ENCODE measurements at regions not wholly inside any gene's neighbourhood (a gene's known extent, or its start where the extent isn't known, plus 50 kb on each side); places are given as distances from the start of the nearest gene placed in this dataset.

GRCh38 chr12:24089510-24089890, 140.0 kb upstream of the SOX5 start:
- intact Hi-C loops (cut with micrococcal nuclease) = no loop called here
- no peak overlapping the region for H3K4me3 ChIP-seq (replicated peaks in 1 of 3; ENCODE audit: insufficient read depth in 1 of 3, low read depth in 1 of 3, low read length in 3 of 3)

GRCh38 chr12:24088751-24089509, 139.5 kb upstream of the SOX5 start:
- no peak overlapping the region for H3K4me2 ChIP-seq (ENCODE audit: insufficient read depth, low read length)
- intact Hi-C loops (cut with micrococcal nuclease) (no loop called here), dilution Hi-C loops (cut with MboI; ENCODE audit: extremely low pct_ligation_motif_present, low sequenced_read_pairs) (no loop called here)
- no peaks in the 10 kb centered on the region for H3K9me3 ChIP-seq (replicated peaks; ENCODE audit: control insufficient read depth, insufficient read depth, low read length)
- no TSS peak for BruUV-seq (replicated peaks)
- H3K4me1 ChIP-seq (ENCODE audit: control insufficient read depth, extremely low read depth, insufficient read depth, low read length) = no peaks in the 10 kb centered on the region
- TF ChIP-seq JUN (IDR thresholded peaks at IDR 0.05; ENCODE audit: borderline replicate concordance, insufficient read depth, insufficient read length, low read depth) = no peak
- TF ChIP-seq, protein P1, sequence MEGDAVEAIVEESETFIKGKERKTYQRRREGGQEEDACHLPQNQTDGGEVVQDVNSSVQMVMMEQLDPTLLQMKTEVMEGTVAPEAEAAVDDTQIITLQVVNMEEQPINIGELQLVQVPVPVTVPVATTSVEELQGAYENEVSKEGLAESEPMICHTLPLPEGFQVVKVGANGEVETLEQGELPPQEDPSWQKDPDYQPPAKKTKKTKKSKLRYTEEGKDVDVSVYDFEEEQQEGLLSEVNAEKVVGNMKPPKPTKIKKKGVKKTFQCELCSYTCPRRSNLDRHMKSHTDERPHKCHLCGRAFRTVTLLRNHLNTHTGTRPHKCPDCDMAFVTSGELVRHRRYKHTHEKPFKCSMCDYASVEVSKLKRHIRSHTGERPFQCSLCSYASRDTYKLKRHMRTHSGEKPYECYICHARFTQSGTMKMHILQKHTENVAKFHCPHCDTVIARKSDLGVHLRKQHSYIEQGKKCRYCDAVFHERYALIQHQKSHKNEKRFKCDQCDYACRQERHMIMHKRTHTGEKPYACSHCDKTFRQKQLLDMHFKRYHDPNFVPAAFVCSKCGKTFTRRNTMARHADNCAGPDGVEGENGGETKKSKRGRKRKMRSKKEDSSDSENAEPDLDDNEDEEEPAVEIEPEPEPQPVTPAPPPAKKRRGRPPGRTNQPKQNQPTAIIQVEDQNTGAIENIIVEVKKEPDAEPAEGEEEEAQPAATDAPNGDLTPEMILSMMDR (IDR thresholded peaks at IDR 0.05; ENCODE audit: extremely low read depth in 1 of 2, insufficient read depth in 1 of 2, low read depth in 1 of 2, low read length in 2 of 2) = no peak
- no peak for TF ChIP-seq FOS (IDR thresholded peaks at IDR 0.05; ENCODE audit: borderline replicate concordance, insufficient read depth, low read length)
- no peak for TF ChIP-seq POLR2AphosphoS5 (IDR thresholded peaks at IDR 0.05; ENCODE audit: insufficient read depth, low read depth, low read length)
- no peak for TF ChIP-seq GATA2 (IDR thresholded peaks at IDR 0.05; ENCODE audit: insufficient read depth, insufficient read length, low read depth, low read length)
- TF ChIP-seq, protein P2, sequence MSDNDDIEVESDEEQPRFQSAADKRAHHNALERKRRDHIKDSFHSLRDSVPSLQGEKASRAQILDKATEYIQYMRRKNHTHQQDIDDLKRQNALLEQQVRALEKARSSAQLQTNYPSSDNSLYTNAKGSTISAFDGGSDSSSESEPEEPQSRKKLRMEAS (IDR thresholded peaks at IDR 0.05; ENCODE audit: insufficient read depth, insufficient read length) = no peak
- TF ChIP-seq POLR2A (IDR thresholded peaks at IDR 0.05; ENCODE audit: low read depth, low read length) = no peak
- TF ChIP-seq EZH2 (IDR thresholded peaks at IDR 0.05; ENCODE audit: borderline replicate concordance, low read depth, low read length, severe bottlenecking) = no peak
- no peak for TF ChIP-seq MYC (IDR thresholded peaks at IDR 0.05; ENCODE audit: low read depth, low read length)
- no peak overlapping the region for H3K4me3 ChIP-seq (replicated peaks in 1 of 3; ENCODE audit: insufficient read depth in 1 of 3, low read depth in 1 of 3, low read length in 3 of 3)
- DNase-seq (ENCODE audit: low read depth, low spot score) (peak; percentile 34), FAIRE-seq (no peak)
- no peaks in the 10 kb centered on the region for H3K79me2 ChIP-seq (ENCODE audit: control insufficient read depth, insufficient read depth, low read length)
- H2AFZ ChIP-seq (ENCODE audit: low read depth, low read length) = no peak overlapping the region
- ChIA-PET POLR2A (no interaction called here), CTCF (interaction anchor here (0.7 kb wide), 1 partner anchor 23 kb away, joined by 3 read pairs; no protein-coding TSS in a partner anchor)
- H3K36me3 ChIP-seq (ENCODE audit: control insufficient read depth in 2 of 2, extremely low read depth in 1 of 2, insufficient read depth in 2 of 2, low read length in 2 of 2) = no peaks in the 10 kb centered on the region
- H3K9ac ChIP-seq (replicated peaks; ENCODE audit: extremely low read depth, insufficient read depth, low read length) = no peak overlapping the region
- no peaks in the 10 kb centered on the region for H3K9me1 ChIP-seq (replicated peaks; ENCODE audit: control insufficient read depth, extremely low read depth, insufficient read depth, low read length)
- H3K27me3 ChIP-seq (ENCODE audit: control insufficient read depth in 2 of 2, insufficient read depth in 2 of 2, low read length in 2 of 2) = no peaks in the 10 kb centered on the region
- H3K27ac ChIP-seq (ENCODE audit: insufficient read depth, low read depth, low read length) = no peak overlapping the region
- no peaks in the 10 kb centered on the region for H4K20me1 ChIP-seq (replicated peaks; ENCODE audit: control insufficient read depth, extremely low read depth, insufficient read depth, low read length)

More at GRCh38 chr12:24089510-24089890, 140.0 kb upstream of the SOX5 start:
- H3K27ac ChIP-seq (ENCODE audit: insufficient read depth, low read depth, low read length) = no peak overlapping the region
- BruUV-seq (replicated peaks) = no TSS peak
- no peaks in the 10 kb centered on the region for H3K79me2 ChIP-seq (ENCODE audit: control insufficient read depth, insufficient read depth, low read length)
- no peak overlapping the region for H3K4me2 ChIP-seq (ENCODE audit: insufficient read depth, low read length)
- POLR2A ChIA-PET = no interaction called here
- no peaks in the 10 kb centered on the region for H4K20me1 ChIP-seq (replicated peaks; ENCODE audit: control insufficient read depth, extremely low read depth, insufficient read depth, low read length)
- H3K4me1 ChIP-seq (ENCODE audit: control insufficient read depth, extremely low read depth, insufficient read depth, low read length) = no peaks in the 10 kb centered on the region
- H3K36me3 ChIP-seq (ENCODE audit: control insufficient read depth in 2 of 2, extremely low read depth in 1 of 2, insufficient read depth in 2 of 2, low read length in 2 of 2) = no peaks in the 10 kb centered on the region
- dilution Hi-C loops (cut with MboI; ENCODE audit: extremely low pct_ligation_motif_present, low sequenced_read_pairs) = no loop called here
- H2AFZ ChIP-seq (ENCODE audit: low read depth, low read length) = no peak overlapping the region
- H3K9me1 ChIP-seq (replicated peaks; ENCODE audit: control insufficient read depth, extremely low read depth, insufficient read depth, low read length) = no peaks in the 10 kb centered on the region
- no peak overlapping the region for H3K9ac ChIP-seq (replicated peaks; ENCODE audit: extremely low read depth, insufficient read depth, low read length)
- FAIRE-seq (no peak), DNase-seq (ENCODE audit: low read depth, low spot score) (no peak)
- CTCF ChIA-PET = interaction anchor here (0.7 kb wide), 1 partner anchor 22 kb away, joined by 3 read pairs; no protein-coding TSS in a partner anchor
- H3K27me3 ChIP-seq (ENCODE audit: control insufficient read depth in 2 of 2, insufficient read depth in 2 of 2, low read length in 2 of 2) = no peaks in the 10 kb centered on the region
- no peaks in the 10 kb centered on the region for H3K9me3 ChIP-seq (replicated peaks; ENCODE audit: control insufficient read depth, insufficient read depth, low read length)
- TF ChIP-seq EZH2 (IDR thresholded peaks at IDR 0.05; ENCODE audit: borderline replicate concordance, low read depth, low read length, severe bottlenecking) (no peak), GATA2 (IDR thresholded peaks at IDR 0.05; ENCODE audit: insufficient read depth, insufficient read length, low read depth, low read length) (no peak), FOS (IDR thresholded peaks at IDR 0.05; ENCODE audit: borderline replicate concordance, insufficient read depth, low read length) (no peak)
- TF ChIP-seq, protein P1 (IDR thresholded peaks at IDR 0.05; ENCODE audit: extremely low read depth in 1 of 2, insufficient read depth in 1 of 2, low read depth in 1 of 2, low read length in 2 of 2) = no peak
